ENCODE measurements at regions not wholly inside any gene's neighbourhood (a gene's known extent, or its start where the extent isn't known, plus 50 kb on each side); places are given as distances from the start of the nearest gene placed in this dataset.

DNA sequence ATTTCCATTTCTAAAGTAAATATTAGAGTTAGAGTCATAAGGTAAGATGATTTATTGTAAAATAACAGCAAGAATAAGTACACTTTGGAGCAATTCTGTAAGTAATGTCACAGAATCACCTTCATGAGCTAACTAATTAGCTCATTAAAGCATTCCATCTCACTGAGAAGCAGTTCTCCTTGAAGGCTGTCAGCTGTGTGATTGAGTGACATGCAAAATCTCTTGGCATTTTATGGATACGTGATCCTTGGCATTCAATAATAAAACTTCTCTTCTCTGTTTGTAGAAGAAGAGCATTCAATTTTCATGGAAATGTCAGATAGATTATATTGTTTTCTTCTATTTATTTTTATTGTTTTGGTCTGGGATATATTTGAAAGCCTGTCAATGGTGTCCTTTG, 1389.3 kb downstream of the GATA3 start:
- no peak for TF ChIP-seq ZNF70 (CRISPR knock-in tag; IDR thresholded peaks at IDR 0.05)
- TF ChIP-seq TCF4 (CRISPR knock-in tag; IDR thresholded peaks at IDR 0.05; ENCODE audit: borderline replicate concordance) = no peak
- TF ChIP-seq PPARA (CRISPR knock-in tag; IDR thresholded peaks at IDR 0.05; ENCODE audit: borderline replicate concordance) = no peak
- TF ChIP-seq, protein P1, sequence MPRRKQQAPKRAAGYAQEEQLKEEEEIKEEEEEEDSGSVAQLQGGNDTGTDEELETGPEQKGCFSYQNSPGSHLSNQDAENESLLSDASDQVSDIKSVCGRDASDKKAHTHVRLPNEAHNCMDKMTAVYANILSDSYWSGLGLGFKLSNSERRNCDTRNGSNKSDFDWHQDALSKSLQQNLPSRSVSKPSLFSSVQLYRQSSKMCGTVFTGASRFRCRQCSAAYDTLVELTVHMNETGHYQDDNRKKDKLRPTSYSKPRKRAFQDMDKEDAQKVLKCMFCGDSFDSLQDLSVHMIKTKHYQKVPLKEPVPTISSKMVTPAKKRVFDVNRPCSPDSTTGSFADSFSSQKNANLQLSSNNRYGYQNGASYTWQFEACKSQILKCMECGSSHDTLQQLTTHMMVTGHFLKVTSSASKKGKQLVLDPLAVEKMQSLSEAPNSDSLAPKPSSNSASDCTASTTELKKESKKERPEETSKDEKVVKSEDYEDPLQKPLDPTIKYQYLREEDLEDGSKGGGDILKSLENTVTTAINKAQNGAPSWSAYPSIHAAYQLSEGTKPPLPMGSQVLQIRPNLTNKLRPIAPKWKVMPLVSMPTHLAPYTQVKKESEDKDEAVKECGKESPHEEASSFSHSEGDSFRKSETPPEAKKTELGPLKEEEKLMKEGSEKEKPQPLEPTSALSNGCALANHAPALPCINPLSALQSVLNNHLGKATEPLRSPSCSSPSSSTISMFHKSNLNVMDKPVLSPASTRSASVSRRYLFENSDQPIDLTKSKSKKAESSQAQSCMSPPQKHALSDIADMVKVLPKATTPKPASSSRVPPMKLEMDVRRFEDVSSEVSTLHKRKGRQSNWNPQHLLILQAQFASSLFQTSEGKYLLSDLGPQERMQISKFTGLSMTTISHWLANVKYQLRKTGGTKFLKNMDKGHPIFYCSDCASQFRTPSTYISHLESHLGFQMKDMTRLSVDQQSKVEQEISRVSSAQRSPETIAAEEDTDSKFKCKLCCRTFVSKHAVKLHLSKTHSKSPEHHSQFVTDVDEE (CRISPR knock-in tag; IDR thresholded peaks at IDR 0.05) = no peak
- no peak for TF ChIP-seq GLIS3 (CRISPR knock-in tag; IDR thresholded peaks at IDR 0.05)
- TF ChIP-seq BACH2 (CRISPR knock-in tag; IDR thresholded peaks at IDR 0.05; ENCODE audit: borderline replicate concordance) = no peak
- TF ChIP-seq RARB (CRISPR knock-in tag; IDR thresholded peaks at IDR 0.05) = no peak
- TF ChIP-seq, protein P2, sequence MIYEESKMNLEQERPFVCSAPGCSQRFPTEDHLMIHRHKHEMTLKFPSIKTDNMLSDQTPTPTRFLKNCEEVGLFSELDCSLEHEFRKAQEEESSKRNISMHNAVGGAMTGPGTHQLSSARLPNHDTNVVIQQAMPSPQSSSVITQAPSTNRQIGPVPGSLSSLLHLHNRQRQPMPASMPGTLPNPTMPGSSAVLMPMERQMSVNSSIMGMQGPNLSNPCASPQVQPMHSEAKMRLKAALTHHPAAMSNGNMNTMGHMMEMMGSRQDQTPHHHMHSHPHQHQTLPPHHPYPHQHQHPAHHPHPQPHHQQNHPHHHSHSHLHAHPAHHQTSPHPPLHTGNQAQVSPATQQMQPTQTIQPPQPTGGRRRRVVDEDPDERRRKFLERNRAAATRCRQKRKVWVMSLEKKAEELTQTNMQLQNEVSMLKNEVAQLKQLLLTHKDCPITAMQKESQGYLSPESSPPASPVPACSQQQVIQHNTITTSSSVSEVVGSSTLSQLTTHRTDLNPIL (CRISPR knock-in tag; IDR thresholded peaks at IDR 0.05; ENCODE audit: low read depth) = no peak
- TF ChIP-seq ARNTL (CRISPR knock-in tag; IDR thresholded peaks at IDR 0.05; ENCODE audit: borderline replicate concordance, low read depth) = no peak
- no peak for TF ChIP-seq ZFP3 (CRISPR knock-in tag; IDR thresholded peaks at IDR 0.05)
- TF ChIP-seq ESRRG (CRISPR knock-in tag; IDR thresholded peaks at IDR 0.05) = no peak
- no peak for TF ChIP-seq OSR1 (CRISPR knock-in tag; IDR thresholded peaks at IDR 0.05)
- no peak for TF ChIP-seq ZNF565 (CRISPR knock-in tag; conservative IDR thresholded peaks at IDR 0.05; ENCODE audit: low read depth)
- no peak for TF ChIP-seq TOX (CRISPR knock-in tag; IDR thresholded peaks at IDR 0.05; ENCODE audit: borderline replicate concordance)
- no peak for TF ChIP-seq ZFP30 (CRISPR knock-in tag; IDR thresholded peaks at IDR 0.05)
- TF ChIP-seq ISL1 (CRISPR knock-in tag; IDR thresholded peaks at IDR 0.05) = no peak
- TF ChIP-seq, protein P3, sequence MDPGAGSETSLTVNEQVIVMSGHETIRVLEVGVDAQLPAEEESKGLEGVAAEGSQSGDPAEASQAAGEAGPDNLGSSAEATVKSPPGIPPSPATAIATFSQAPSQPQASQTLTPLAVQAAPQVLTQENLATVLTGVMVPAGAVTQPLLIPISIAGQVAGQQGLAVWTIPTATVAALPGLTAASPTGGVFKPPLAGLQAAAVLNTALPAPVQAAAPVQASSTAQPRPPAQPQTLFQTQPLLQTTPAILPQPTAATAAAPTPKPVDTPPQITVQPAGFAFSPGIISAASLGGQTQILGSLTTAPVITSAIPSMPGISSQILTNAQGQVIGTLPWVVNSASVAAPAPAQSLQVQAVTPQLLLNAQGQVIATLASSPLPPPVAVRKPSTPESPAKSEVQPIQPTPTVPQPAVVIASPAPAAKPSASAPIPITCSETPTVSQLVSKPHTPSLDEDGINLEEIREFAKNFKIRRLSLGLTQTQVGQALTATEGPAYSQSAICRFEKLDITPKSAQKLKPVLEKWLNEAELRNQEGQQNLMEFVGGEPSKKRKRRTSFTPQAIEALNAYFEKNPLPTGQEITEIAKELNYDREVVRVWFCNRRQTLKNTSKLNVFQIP (CRISPR knock-in tag; IDR thresholded peaks at IDR 0.05; ENCODE audit: borderline replicate concordance, low read depth) = no peak
- TF ChIP-seq, protein P4, sequence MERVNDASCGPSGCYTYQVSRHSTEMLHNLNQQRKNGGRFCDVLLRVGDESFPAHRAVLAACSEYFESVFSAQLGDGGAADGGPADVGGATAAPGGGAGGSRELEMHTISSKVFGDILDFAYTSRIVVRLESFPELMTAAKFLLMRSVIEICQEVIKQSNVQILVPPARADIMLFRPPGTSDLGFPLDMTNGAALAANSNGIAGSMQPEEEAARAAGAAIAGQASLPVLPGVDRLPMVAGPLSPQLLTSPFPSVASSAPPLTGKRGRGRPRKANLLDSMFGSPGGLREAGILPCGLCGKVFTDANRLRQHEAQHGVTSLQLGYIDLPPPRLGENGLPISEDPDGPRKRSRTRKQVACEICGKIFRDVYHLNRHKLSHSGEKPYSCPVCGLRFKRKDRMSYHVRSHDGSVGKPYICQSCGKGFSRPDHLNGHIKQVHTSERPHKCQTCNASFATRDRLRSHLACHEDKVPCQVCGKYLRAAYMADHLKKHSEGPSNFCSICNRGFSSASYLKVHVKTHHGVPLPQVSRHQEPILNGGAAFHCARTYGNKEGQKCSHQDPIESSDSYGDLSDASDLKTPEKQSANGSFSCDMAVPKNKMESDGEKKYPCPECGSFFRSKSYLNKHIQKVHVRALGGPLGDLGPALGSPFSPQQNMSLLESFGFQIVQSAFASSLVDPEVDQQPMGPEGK (CRISPR knock-in tag; IDR thresholded peaks at IDR 0.05; ENCODE audit: borderline replicate concordance) = no peak
- no peak for ATAC-seq

DNA sequence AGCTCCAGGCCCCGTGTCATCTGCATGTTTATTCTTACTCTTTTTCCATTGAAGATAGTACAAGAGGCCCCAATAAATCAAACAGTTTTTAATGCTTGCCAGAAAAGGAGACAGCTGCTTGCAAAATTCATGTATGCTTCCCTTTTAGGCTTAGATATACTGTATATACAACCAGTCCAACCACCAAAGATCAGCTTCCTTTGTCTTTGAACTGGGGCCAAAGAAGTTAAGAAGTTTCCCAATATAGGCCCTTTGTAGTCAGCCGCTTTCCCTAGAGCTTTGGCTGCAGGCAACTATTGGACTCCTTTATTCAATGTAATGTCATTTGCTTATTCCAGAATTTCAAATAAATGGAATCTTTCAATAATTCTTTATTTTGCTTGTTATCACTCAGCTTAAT, 1395.0 kb downstream of the GATA3 start:
- no peak for TF ChIP-seq BACH2 (CRISPR knock-in tag; IDR thresholded peaks at IDR 0.05; ENCODE audit: borderline replicate concordance)
- TF ChIP-seq, protein P2 (CRISPR knock-in tag; IDR thresholded peaks at IDR 0.05; ENCODE audit: low read depth) = no peak
- TF ChIP-seq, protein P4 (CRISPR knock-in tag; IDR thresholded peaks at IDR 0.05; ENCODE audit: borderline replicate concordance) = no peak
- TF ChIP-seq, protein P3 (CRISPR knock-in tag; IDR thresholded peaks at IDR 0.05; ENCODE audit: borderline replicate concordance, low read depth) = no peak
- no peak for TF ChIP-seq GLIS3 (CRISPR knock-in tag; IDR thresholded peaks at IDR 0.05)
- TF ChIP-seq, protein P5, sequence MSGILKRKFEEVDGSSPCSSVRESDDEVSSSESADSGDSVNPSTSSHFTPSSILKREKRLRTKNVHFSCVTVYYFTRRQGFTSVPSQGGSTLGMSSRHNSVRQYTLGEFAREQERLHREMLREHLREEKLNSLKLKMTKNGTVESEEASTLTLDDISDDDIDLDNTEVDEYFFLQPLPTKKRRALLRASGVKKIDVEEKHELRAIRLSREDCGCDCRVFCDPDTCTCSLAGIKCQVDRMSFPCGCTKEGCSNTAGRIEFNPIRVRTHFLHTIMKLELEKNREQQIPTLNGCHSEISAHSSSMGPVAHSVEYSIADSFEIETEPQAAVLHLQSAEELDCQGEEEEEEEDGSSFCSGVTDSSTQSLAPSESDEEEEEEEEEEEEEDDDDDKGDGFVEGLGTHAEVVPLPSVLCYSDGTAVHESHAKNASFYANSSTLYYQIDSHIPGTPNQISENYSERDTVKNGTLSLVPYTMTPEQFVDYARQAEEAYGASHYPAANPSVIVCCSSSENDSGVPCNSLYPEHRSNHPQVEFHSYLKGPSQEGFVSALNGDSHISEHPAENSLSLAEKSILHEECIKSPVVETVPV (CRISPR knock-in tag; IDR thresholded peaks at IDR 0.05) = no peak
- no peak for TF ChIP-seq TOX (CRISPR knock-in tag; IDR thresholded peaks at IDR 0.05; ENCODE audit: borderline replicate concordance)
- TF ChIP-seq ZNF70 (CRISPR knock-in tag; IDR thresholded peaks at IDR 0.05) = no peak
- no peak for TF ChIP-seq ARNTL (CRISPR knock-in tag; IDR thresholded peaks at IDR 0.05; ENCODE audit: borderline replicate concordance, low read depth)
- no peak for TF ChIP-seq ISL1 (CRISPR knock-in tag; IDR thresholded peaks at IDR 0.05)
- TF ChIP-seq, protein P1 (CRISPR knock-in tag; IDR thresholded peaks at IDR 0.05) = no peak
- TF ChIP-seq ESRRG (CRISPR knock-in tag; IDR thresholded peaks at IDR 0.05) = no peak

More for the DNA sequence above, 1395.0 kb downstream of the GATA3 start:
- no peak for ATAC-seq
